Ascending aorta (tissue), 2 donors: ENCODE measurements at regions not wholly inside any gene's neighbourhood (a gene's known extent, or its start where the extent isn't known, plus 50 kb on each side); places are given as distances from the start of the nearest gene placed in this dataset.

ENCODE experiments used
- DNase-seq, 2 donors: peaks; one replicate each; pipeline ENCODE4 v3.0.0-alpha.2; 2019; ENCODE audit warnings: low spot score in 2 of 2
- H3K27ac ChIP-seq, 2 donors: fragments of 200-600 bp; sonication (generic); one replicate each; pipeline ENCODE4 v1.5.1; 2016 to 2017; ENCODE audit warnings: mild to moderate bottlenecking in 1 of 2
- H3K27me3 ChIP-seq: fragments of 200-600 bp; sonication (generic); one replicate; pipeline ENCODE4 v1.5.1; 2017
- H3K36me3 ChIP-seq, 2 donors: fragments of 200-600 bp; sonication (generic); one replicate each; pipeline ENCODE4 v1.5.1; 2016
- H3K4me1 ChIP-seq, 2 donors: fragments of 200-600 bp; sonication (generic); one replicate each; pipeline ENCODE4 v1.5.1; 2016 to 2017; ENCODE audit warnings: mild to moderate bottlenecking in 1 of 2
- H3K4me3 ChIP-seq, 2 donors: fragments of 200-600 bp; sonication (generic); one replicate each; pipeline ENCODE4 v1.5.1; 2016 to 2017; ENCODE audit warnings: mild to moderate bottlenecking in 1 of 2
- H3K9me3 ChIP-seq, 2 donors: fragments of 200-600 bp; sonication (generic); one replicate each; pipeline ENCODE4 v1.5.1; 2016
- intact Hi-C: fragments of 100-400 bp; cut with DNase I; formaldehyde crosslinking; loops from one replicate; pipeline ENCODE4 v1.15.1; 2023
- TF ChIP-seq, protein P1 (sequence below), 3 experiments: fragments of 200-600 bp in 2 of 3; fragments of 450-650 bp in 1 of 3; sonication (generic) in 2 of 3; IDR thresholded peaks; one replicate each; pipeline ENCODE4 v1.5.1; 2016 to 2019; ENCODE audit warnings: antibody characterized with exemption in 3 of 3, mild to moderate bottlenecking in 1 of 3, moderate library complexity in 1 of 3

DNA sequence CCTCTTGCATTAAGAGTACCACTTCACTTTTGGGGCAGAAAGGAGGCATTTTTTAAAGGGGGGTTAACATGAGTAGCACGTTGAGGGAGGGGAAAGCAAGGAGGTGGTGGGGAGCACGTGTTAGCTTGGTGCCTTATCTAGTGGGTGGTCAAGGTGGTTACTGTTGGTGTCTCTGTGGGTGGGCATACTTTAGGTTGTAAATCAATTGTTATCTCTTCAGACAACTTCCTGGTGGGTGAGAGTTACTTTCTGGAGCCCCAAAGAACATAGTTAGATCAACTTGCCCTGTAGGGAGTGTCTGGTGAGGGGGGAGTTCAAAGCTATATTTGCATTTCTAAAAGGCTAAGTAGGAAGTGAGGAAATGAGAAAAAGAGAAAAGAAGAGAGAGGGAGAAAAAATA, 297.7 kb upstream of the CLNK start:
- Histone ChIP-seq H3K4me3 (no peak overlapping the region), H3K36me3 (no peaks in the 10 kb centered on the region), H3K27ac (no peak overlapping the region), H3K4me1 (no peaks in the 10 kb centered on the region), H3K27me3 (no peaks in the 10 kb centered on the region), H3K9me3 (no peaks in the 10 kb centered on the region)
- TF ChIP-seq, protein P1, sequence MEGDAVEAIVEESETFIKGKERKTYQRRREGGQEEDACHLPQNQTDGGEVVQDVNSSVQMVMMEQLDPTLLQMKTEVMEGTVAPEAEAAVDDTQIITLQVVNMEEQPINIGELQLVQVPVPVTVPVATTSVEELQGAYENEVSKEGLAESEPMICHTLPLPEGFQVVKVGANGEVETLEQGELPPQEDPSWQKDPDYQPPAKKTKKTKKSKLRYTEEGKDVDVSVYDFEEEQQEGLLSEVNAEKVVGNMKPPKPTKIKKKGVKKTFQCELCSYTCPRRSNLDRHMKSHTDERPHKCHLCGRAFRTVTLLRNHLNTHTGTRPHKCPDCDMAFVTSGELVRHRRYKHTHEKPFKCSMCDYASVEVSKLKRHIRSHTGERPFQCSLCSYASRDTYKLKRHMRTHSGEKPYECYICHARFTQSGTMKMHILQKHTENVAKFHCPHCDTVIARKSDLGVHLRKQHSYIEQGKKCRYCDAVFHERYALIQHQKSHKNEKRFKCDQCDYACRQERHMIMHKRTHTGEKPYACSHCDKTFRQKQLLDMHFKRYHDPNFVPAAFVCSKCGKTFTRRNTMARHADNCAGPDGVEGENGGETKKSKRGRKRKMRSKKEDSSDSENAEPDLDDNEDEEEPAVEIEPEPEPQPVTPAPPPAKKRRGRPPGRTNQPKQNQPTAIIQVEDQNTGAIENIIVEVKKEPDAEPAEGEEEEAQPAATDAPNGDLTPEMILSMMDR (IDR thresholded peaks at IDR 0.05): no peak
- DNase-seq: no peak
- intact Hi-C loops: no loop called here

- no peak overlapping the region for H3K4me3 ChIP-seq
- H3K27ac ChIP-seq: no peak overlapping the region
- intact Hi-C loops: no loop called here
- no peaks in the 10 kb centered on the region for H3K4me1 ChIP-seq
- TF ChIP-seq, protein P1 (IDR thresholded peaks at IDR 0.05): no peak
- H3K9me3 ChIP-seq: no peaks in the 10 kb centered on the region
- no peaks in the 10 kb centered on the region for H3K36me3 ChIP-seq
- no peak for DNase-seq
- no peaks in the 10 kb centered on the region for H3K27me3 ChIP-seq
Measured at GRCh38 chr4:10981576-10981975, 297.0 kb upstream of the CLNK start.

DNA sequence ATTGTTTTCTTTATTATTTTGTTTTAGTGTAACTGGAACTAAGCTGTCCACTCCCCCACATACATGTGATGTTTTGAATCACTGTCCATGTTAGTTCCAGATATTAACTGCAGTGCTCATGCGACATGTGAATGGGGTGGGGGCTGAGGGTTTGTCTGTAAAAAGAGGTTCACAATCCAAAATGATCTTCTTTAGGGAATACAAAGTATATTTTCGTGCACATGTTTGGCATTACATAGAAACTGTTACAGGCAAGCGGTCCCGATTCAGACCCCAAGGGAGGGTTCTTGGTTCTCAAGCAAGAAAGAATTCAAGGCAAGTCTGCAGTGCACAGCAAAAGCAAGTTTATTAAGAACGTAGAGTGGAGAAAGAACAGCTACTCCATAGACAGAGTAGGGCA, 296.5 kb upstream of the CLNK start:
- intact Hi-C loops: no loop called here
- TF ChIP-seq, protein P1 (IDR thresholded peaks at IDR 0.05): no peak
- Histone ChIP-seq H3K4me1 (no peaks in the 10 kb centered on the region), H3K36me3 (no peaks in the 10 kb centered on the region), H3K27me3 (no peaks in the 10 kb centered on the region), H3K9me3 (no peaks in the 10 kb centered on the region), H3K4me3 (no peak overlapping the region), H3K27ac (no peak overlapping the region)
- DNase-seq: no peak

- no peak overlapping the region for H3K27ac ChIP-seq
- no peaks in the 10 kb centered on the region for H3K36me3 ChIP-seq
- intact Hi-C loops: no loop called here
- no peaks in the 10 kb centered on the region for H3K27me3 ChIP-seq
- no peak overlapping the region for H3K4me3 ChIP-seq
- TF ChIP-seq, protein P1 (IDR thresholded peaks at IDR 0.05): no peak
- H3K9me3 ChIP-seq: no peaks in the 10 kb centered on the region
- DNase-seq: no peak
- no peaks in the 10 kb centered on the region for H3K4me1 ChIP-seq
Measured at GRCh38 chr4:10979032-10979431, 294.5 kb upstream of the CLNK start.

- Histone ChIP-seq H3K27me3 (no peaks in the 10 kb centered on the region), H3K36me3 (no peaks in the 10 kb centered on the region), H3K4me3 (no peak overlapping the region), H3K9me3 (no peaks in the 10 kb centered on the region), H3K4me1 (no peaks in the 10 kb centered on the region), H3K27ac (no peak overlapping the region)
- intact Hi-C loops: no loop called here
- no peak for DNase-seq
- TF ChIP-seq, protein P1 (IDR thresholded peaks at IDR 0.05): no peak
Measured at GRCh38 chr4:10977534-10977933, 293.0 kb upstream of the CLNK start.

GRCh38 chr4:10974371-10974770, 289.8 kb upstream of the CLNK start:
- intact Hi-C loops: no loop called here
- TF ChIP-seq, protein P1 (IDR thresholded peaks at IDR 0.05): no peak
- DNase-seq: no peak
- H3K4me1 ChIP-seq: no peaks in the 10 kb centered on the region
- no peaks in the 10 kb centered on the region for H3K36me3 ChIP-seq
- H3K27me3 ChIP-seq: no peaks in the 10 kb centered on the region
- H3K27ac ChIP-seq: no peak overlapping the region
- no peaks in the 10 kb centered on the region for H3K9me3 ChIP-seq
- H3K4me3 ChIP-seq: no peak overlapping the region
